K562 (cell line): ENCODE measurements at regions not wholly inside any gene's neighbourhood (a gene's known extent, or its start where the extent isn't known, plus 50 kb on each side); places are given as distances from the start of the nearest gene placed in this dataset.

Source experiments
- CBX5 ChIP-seq: IDR thresholded peaks from 2 replicates; pipeline ENCODE4 v1.6.1; 2014; ENCODE audit warnings: low read depth, borderline replicate concordance
- CXXC5 ChIP-seq: fragments of 250-450 bp; sonication (Bioruptor Pico); IDR thresholded peaks from 2 replicates; pipeline ENCODE4 v1.8.0; 2022; ENCODE audit warnings: inconsistent platforms, mild to moderate bottlenecking, moderate library complexity
- HMG20A ChIP-seq: fragments of 450-650 bp; formaldehyde crosslinking; conservative IDR thresholded peaks from 2 replicates; pipeline ENCODE4 v1.4.0; 2020; ENCODE audit warnings: mild to moderate bottlenecking, mixed read lengths
- LCOR ChIP-seq: sonication (generic); formaldehyde crosslinking; IDR thresholded peaks from 2 replicates; pipeline ENCODE4 v1.8.0; 2022; ENCODE audit warnings: mild to moderate bottlenecking, missing genetic modification reagents
- MBD2 ChIP-seq: sonication (generic); IDR thresholded peaks from 2 replicates; pipeline ENCODE4 v1.6.1; 2016; ENCODE audit warnings: low read depth, borderline replicate concordance
- MTF1 ChIP-seq: fragments of 250-450 bp; sonication (Bioruptor Pico); IDR thresholded peaks from 2 replicates; pipeline ENCODE4 v1.9.0; 2021; ENCODE audit warnings: moderate library complexity, mild to moderate bottlenecking, inconsistent platforms, borderline replicate concordance
- RBM22 ChIP-seq: fragments of 200-400 bp; formaldehyde crosslinking; IDR thresholded peaks from 2 replicates; pipeline ENCODE4 v1.6.1; 2018; ENCODE audit warnings: low read length, low read depth; ENCODE audit not compliant: poor library complexity, severe bottlenecking
- SREBF1 ChIP-seq: fragments of 150-350 bp; IDR thresholded peaks from 2 replicates; pipeline ENCODE4 v1.6.1; 2014; ENCODE audit warnings: antibody characterized with exemption, low read depth, low read length, borderline replicate concordance
- TRIM24 ChIP-seq, 2 experiments: fragments of 450-650 bp; IDR thresholded peaks; 2 replicates each; pipeline ENCODE4 v1.6.1; 2016
- ZNF57 ChIP-seq: fragments of 450-650 bp; formaldehyde crosslinking; IDR thresholded peaks from 2 replicates; pipeline ENCODE4 v1.4.0; 2020; ENCODE audit warnings: mild to moderate bottlenecking, moderate library complexity
- TF ChIP-seq, protein P1 (sequence below): fragments of 250-450 bp; sonication (Bioruptor Pico); IDR thresholded peaks from 2 replicates; pipeline ENCODE4 v1.4.0; 2020; ENCODE audit warnings: mild to moderate bottlenecking, moderate library complexity
- TF ChIP-seq, protein P2 (sequence below): fragments of 250-450 bp; sonication (Bioruptor Pico); IDR thresholded peaks from 2 replicates; pipeline ENCODE4 v1.5.0; 2021
- TF ChIP-seq, protein P3 (sequence below): sonication (generic); formaldehyde crosslinking; IDR thresholded peaks from 2 replicates; pipeline ENCODE4 v1.8.0; 2023; ENCODE audit warnings: missing genetic modification reagents, mild to moderate bottlenecking, borderline replicate concordance
- TF ChIP-seq, protein P4 (sequence below): sonication (generic); formaldehyde crosslinking; IDR thresholded peaks from 2 replicates; pipeline ENCODE4 v1.8.0; 2023; ENCODE audit warnings: mild to moderate bottlenecking, missing genetic modification reagents

DNA sequence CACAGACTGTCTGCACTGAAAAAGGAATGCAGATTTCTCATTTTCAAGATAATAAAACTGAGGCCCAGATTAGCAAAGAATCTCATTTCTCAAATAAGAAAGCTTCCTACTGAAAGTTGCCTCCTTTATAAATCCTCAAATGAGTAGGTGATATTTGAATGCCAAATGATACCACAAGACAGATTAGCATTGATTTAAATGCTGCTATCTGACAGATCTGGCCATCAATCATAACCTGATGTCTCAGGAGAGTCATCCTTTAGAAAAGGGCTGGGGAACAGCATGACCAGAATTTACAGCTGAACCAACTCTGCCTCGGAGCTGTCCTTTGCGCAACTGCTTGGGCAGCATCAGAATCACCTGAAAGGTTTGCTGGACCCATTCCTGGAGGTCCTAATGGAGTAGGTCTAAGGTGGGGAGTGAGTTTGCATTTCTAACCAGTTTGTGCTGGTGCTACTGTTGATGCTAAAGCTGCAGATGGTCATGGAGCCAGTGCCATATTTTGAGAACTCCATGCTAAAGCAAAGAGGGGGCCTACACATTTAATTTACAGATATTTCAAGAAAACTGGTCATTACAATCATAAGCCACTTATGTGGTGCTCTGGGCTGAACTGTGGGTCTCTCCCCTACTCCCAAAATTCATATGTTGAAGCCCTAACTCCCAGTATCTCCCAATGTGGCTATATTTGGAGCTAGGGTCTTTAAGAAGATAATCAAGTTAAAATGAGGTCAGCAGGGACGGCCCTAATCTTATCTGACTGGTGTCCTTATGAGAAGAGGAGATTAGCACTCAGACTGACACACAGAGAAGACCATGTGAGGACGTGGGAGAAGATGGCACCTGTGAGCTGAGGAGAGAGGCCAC, 295.5 kb upstream of the JARID2 start (continued):
- TF ChIP-seq, protein P1, sequence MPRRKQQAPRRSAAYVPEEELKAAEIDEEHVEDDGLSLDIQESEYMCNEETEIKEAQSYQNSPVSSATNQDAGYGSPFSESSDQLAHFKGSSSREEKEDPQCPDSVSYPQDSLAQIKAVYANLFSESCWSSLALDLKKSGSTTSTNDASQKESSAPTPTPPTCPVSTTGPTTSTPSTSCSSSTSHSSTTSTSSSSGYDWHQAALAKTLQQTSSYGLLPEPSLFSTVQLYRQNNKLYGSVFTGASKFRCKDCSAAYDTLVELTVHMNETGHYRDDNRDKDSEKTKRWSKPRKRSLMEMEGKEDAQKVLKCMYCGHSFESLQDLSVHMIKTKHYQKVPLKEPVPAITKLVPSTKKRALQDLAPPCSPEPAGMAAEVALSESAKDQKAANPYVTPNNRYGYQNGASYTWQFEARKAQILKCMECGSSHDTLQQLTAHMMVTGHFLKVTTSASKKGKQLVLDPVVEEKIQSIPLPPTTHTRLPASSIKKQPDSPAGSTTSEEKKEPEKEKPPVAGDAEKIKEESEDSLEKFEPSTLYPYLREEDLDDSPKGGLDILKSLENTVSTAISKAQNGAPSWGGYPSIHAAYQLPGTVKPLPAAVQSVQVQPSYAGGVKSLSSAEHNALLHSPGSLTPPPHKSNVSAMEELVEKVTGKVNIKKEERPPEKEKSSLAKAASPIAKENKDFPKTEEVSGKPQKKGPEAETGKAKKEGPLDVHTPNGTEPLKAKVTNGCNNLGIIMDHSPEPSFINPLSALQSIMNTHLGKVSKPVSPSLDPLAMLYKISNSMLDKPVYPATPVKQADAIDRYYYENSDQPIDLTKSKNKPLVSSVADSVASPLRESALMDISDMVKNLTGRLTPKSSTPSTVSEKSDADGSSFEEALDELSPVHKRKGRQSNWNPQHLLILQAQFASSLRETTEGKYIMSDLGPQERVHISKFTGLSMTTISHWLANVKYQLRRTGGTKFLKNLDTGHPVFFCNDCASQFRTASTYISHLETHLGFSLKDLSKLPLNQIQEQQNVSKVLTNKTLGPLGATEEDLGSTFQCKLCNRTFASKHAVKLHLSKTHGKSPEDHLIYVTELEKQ (CRISPR knock-in tag) = no peak
- no peak for TF ChIP-seq CBX5
- no peak for TF ChIP-seq RBM22
- TF ChIP-seq, protein P2, sequence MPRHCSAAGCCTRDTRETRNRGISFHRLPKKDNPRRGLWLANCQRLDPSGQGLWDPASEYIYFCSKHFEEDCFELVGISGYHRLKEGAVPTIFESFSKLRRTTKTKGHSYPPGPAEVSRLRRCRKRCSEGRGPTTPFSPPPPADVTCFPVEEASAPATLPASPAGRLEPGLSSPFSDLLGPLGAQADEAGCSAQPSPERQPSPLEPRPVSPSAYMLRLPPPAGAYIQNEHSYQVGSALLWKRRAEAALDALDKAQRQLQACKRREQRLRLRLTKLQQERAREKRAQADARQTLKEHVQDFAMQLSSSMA = no peak
- TF ChIP-seq MTF1 (CRISPR knock-in tag) = no peak
- TF ChIP-seq, protein P3, sequence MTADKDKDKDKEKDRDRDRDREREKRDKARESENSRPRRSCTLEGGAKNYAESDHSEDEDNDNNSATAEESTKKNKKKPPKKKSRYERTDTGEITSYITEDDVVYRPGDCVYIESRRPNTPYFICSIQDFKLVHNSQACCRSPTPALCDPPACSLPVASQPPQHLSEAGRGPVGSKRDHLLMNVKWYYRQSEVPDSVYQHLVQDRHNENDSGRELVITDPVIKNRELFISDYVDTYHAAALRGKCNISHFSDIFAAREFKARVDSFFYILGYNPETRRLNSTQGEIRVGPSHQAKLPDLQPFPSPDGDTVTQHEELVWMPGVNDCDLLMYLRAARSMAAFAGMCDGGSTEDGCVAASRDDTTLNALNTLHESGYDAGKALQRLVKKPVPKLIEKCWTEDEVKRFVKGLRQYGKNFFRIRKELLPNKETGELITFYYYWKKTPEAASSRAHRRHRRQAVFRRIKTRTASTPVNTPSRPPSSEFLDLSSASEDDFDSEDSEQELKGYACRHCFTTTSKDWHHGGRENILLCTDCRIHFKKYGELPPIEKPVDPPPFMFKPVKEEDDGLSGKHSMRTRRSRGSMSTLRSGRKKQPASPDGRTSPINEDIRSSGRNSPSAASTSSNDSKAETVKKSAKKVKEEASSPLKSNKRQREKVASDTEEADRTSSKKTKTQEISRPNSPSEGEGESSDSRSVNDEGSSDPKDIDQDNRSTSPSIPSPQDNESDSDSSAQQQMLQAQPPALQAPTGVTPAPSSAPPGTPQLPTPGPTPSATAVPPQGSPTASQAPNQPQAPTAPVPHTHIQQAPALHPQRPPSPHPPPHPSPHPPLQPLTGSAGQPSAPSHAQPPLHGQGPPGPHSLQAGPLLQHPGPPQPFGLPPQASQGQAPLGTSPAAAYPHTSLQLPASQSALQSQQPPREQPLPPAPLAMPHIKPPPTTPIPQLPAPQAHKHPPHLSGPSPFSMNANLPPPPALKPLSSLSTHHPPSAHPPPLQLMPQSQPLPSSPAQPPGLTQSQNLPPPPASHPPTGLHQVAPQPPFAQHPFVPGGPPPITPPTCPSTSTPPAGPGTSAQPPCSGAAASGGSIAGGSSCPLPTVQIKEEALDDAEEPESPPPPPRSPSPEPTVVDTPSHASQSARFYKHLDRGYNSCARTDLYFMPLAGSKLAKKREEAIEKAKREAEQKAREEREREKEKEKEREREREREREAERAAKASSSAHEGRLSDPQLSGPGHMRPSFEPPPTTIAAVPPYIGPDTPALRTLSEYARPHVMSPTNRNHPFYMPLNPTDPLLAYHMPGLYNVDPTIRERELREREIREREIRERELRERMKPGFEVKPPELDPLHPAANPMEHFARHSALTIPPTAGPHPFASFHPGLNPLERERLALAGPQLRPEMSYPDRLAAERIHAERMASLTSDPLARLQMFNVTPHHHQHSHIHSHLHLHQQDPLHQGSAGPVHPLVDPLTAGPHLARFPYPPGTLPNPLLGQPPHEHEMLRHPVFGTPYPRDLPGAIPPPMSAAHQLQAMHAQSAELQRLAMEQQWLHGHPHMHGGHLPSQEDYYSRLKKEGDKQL = no peak
- no peak for TF ChIP-seq LCOR (CRISPR knock-in tag)
- TF ChIP-seq, protein P4, sequence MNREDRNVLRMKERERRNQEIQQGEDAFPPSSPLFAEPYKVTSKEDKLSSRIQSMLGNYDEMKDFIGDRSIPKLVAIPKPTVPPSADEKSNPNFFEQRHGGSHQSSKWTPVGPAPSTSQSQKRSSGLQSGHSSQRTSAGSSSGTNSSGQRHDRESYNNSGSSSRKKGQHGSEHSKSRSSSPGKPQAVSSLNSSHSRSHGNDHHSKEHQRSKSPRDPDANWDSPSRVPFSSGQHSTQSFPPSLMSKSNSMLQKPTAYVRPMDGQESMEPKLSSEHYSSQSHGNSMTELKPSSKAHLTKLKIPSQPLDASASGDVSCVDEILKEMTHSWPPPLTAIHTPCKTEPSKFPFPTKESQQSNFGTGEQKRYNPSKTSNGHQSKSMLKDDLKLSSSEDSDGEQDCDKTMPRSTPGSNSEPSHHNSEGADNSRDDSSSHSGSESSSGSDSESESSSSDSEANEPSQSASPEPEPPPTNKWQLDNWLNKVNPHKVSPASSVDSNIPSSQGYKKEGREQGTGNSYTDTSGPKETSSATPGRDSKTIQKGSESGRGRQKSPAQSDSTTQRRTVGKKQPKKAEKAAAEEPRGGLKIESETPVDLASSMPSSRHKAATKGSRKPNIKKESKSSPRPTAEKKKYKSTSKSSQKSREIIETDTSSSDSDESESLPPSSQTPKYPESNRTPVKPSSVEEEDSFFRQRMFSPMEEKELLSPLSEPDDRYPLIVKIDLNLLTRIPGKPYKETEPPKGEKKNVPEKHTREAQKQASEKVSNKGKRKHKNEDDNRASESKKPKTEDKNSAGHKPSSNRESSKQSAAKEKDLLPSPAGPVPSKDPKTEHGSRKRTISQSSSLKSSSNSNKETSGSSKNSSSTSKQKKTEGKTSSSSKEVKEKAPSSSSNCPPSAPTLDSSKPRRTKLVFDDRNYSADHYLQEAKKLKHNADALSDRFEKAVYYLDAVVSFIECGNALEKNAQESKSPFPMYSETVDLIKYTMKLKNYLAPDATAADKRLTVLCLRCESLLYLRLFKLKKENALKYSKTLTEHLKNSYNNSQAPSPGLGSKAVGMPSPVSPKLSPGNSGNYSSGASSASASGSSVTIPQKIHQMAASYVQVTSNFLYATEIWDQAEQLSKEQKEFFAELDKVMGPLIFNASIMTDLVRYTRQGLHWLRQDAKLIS = no peak
- TF ChIP-seq CXXC5 (CRISPR knock-in tag) = peak; percentile 76
- peak; percentile 46 to 75 for TF ChIP-seq TRIM24 (IDR thresholded peaks at IDR 0.05)
- no peak for TF ChIP-seq SREBF1
- TF ChIP-seq HMG20A = no peak
- TF ChIP-seq ZNF57 = no peak
- no peak for TF ChIP-seq MBD2
